Adrenal gland (tissue), 9 donors: ENCODE measurements at regions not wholly inside any gene's neighbourhood (a gene's known extent, or its start where the extent isn't known, plus 50 kb on each side); places are given as distances from the start of the nearest gene placed in this dataset.

Experiments
- DNase-seq, 7 donors: peaks; one replicate each; pipeline ENCODE4 v3.0.0-alpha.2; 2019 to 2020
- H3K27ac ChIP-seq, 5 donors: fragments of 200-600 bp; sonication (generic) in 4 of 5; 1 replicate in 3 of 5; 2 replicates in 2 of 5; pipeline versions ENCODE4 v1.5.1 to v1.8.0; 2016 to 2020; ENCODE audit warnings: mild to moderate bottlenecking in 1 of 5
- H3K27me3 ChIP-seq: fragments of 200-600 bp; 2 replicates; pipeline ENCODE4 v1.8.0; 2021
- H3K36me3 ChIP-seq, 2 donors: fragments of 200-600 bp; replicated peaks in 1 of 2; 1 replicate in 1 of 2; 2 replicates in 1 of 2; pipeline versions ENCODE4 v1.5.1 to v1.8.0; 2018 to 2022
- H3K4me1 ChIP-seq, 2 donors: fragments of 200-600 bp; replicated peaks in 1 of 2; 1 replicate in 1 of 2; 2 replicates in 1 of 2; pipeline versions ENCODE4 v1.5.1 to v1.8.0; 2018 to 2021
- H3K4me3 ChIP-seq, 4 donors: fragments of 200-600 bp; sonication (generic) in 3 of 4; one replicate each; pipeline ENCODE4 v1.5.1; 2016 to 2018
- H3K9me3 ChIP-seq, 3 donors: fragments of 200-600 bp; sonication (generic) in 1 of 3; replicated peaks in 1 of 3; 1 replicate in 2 of 3; 2 replicates in 1 of 3; pipeline versions ENCODE4 v1.5.1 to v1.8.0; 2016 to 2021
- CTCF ChIP-seq, 6 experiments: fragments of 450-650 bp in 4 of 6; fragments of 200-600 bp in 2 of 6; sonication (generic) in 1 of 6; IDR thresholded peaks; 1 replicate in 5 of 6; 2 replicates in 1 of 6; pipeline versions ENCODE4 v1.5.1 to v1.8.0; 2016 to 2021; ENCODE audit warnings: antibody characterized with exemption in 6 of 6, mild to moderate bottlenecking in 2 of 6, moderate library complexity in 1 of 6
- POLR2A ChIP-seq, 2 donors: fragments of 450-650 bp; IDR thresholded peaks; one replicate each; pipeline ENCODE4 v1.6.1; 2017; ENCODE audit warnings: antibody characterized with exemption in 2 of 2, mild to moderate bottlenecking in 2 of 2, moderate library complexity in 1 of 2
- WGBS, 4 donors: extraction: QIAGEN DNeasy Blood & Tissue Kit in 2 of 4; methylation state at CpG; one replicate each; pipeline versions ENCODE4 v1.1.5 to v1.1.7; 2013 to 2017; 5-methylcytosine and 5-hydroxymethylcytosine counted together
- intact Hi-C, 2 donors: fragments of 100-400 bp; cut with DNase I; formaldehyde crosslinking; loops; one replicate each; pipeline versions ENCODE4 v1.14.1 to v1.15.0; 2022 to 2023
- donor health status: healthy with polysubstance abuse.
- donor health status: Bipolar disorder and iron deficiency.
- donor health status: DM: yes; HTN: yes; CAD: no.
- donor health status: DM: no; HTN: no; CAD: no.
- donor health status: DM: no; HTN: no; CAD: no.

GRCh38 chr10:36170943-36171501 lies 528.9 kb upstream of the FZD8 start:
- H3K36me3 ChIP-seq: no peaks in the 10 kb centered on the region
- no peaks in the 10 kb centered on the region for H3K9me3 ChIP-seq
- H3K27me3 ChIP-seq: no peaks in the 10 kb centered on the region
- 59 to 71% (median 66%) methylated on average over 4 of the region's 4 CpGs for WGBS, 4 donors
- no peak overlapping the region for H3K27ac ChIP-seq
- intact Hi-C loops: no loop called here
- H3K4me3 ChIP-seq: no peak overlapping the region
- peaks cover 0 to 14% of the 10 kb centered on the region in 2 donors for H3K4me1 ChIP-seq
- no peak for DNase-seq
- TF ChIP-seq CTCF (IDR thresholded peaks at IDR 0.05): no peak
- no peak for TF ChIP-seq POLR2A (IDR thresholded peaks at IDR 0.05)

- H3K4me1 ChIP-seq: peaks cover 0 to 14% of the 10 kb centered on the region in 2 donors
- TF ChIP-seq POLR2A (IDR thresholded peaks at IDR 0.05) (no peak), CTCF (IDR thresholded peaks at IDR 0.05) (no peak)
- 85 to 91% (median 87%) methylated on average over 2 of the region's 2 CpGs for WGBS, 4 donors
- H3K9me3 ChIP-seq: no peaks in the 10 kb centered on the region
- DNase-seq: no peak
- H3K36me3 ChIP-seq: no peaks in the 10 kb centered on the region
- H3K27me3 ChIP-seq: no peaks in the 10 kb centered on the region
- intact Hi-C loops: no loop called here
- no peak overlapping the region for H3K27ac ChIP-seq
- H3K4me3 ChIP-seq: no peak overlapping the region
Measured at GRCh38 chr10:36170142-36170719, 528.1 kb upstream of the FZD8 start.

GRCh38 chr10:36168777-36169176 lies 526.7 kb upstream of the FZD8 start:
- no peaks in the 10 kb centered on the region for H3K36me3 ChIP-seq
- H3K4me1 ChIP-seq: peaks cover 0 to 14% of the 10 kb centered on the region in 2 donors
- TF ChIP-seq POLR2A (IDR thresholded peaks at IDR 0.05) (no peak), CTCF (IDR thresholded peaks at IDR 0.05) (no peak)
- 81 to 89% (median 89%) methylated on average over 2 of the region's 2 CpGs for WGBS, 4 donors
- no peak for DNase-seq
- H3K27ac ChIP-seq: no peak overlapping the region
- H3K9me3 ChIP-seq: no peaks in the 10 kb centered on the region
- H3K27me3 ChIP-seq: no peaks in the 10 kb centered on the region
- intact Hi-C loops: no loop called here
- H3K4me3 ChIP-seq: no peak overlapping the region

GRCh38 chr10:36164556-36165504 lies 522.7 kb upstream of the FZD8 start:
- Histone ChIP-seq H3K9me3 (no peaks in the 10 kb centered on the region), H3K27me3 (no peaks in the 10 kb centered on the region), H3K27ac (no peak overlapping the region), H3K4me3 (no peak overlapping the region), H3K36me3 (no peaks in the 10 kb centered on the region), H3K4me1 (no peaks in the 10 kb centered on the region)
- no peak for DNase-seq
- 86 to 92% (median 86%) methylated on average over 4 of the region's 4 CpGs for WGBS, 4 donors
- intact Hi-C loops: no loop called here
- no peak for TF ChIP-seq CTCF (IDR thresholded peaks at IDR 0.05)
- no peak for TF ChIP-seq POLR2A (IDR thresholded peaks at IDR 0.05)
